ENCODE measurements at regions not wholly inside any gene's neighbourhood (a gene's known extent, or its start where the extent isn't known, plus 50 kb on each side); places are given as distances from the start of the nearest gene placed in this dataset.

GRCh38 chr9:88923653-88924288 is 67.5 kb upstream of the S1PR3 start:
- no peak for DNase-seq (ENCODE audit: low read depth)
- H3K4me3 ChIP-seq (ENCODE audit: low read depth, low read length), result no peak overlapping the region
- no peak for TF ChIP-seq CTCF (IDR thresholded peaks at IDR 0.05; ENCODE audit: insufficient read depth, low read length)

- no peak for DNase-seq (ENCODE audit: low read depth)
- TF ChIP-seq CTCF (IDR thresholded peaks at IDR 0.05; ENCODE audit: insufficient read depth, low read length), result no peak
- no peak overlapping the region for H3K4me3 ChIP-seq (ENCODE audit: low read depth, low read length)
These were observed 65.8 kb upstream of the S1PR3 start for GRCh38 chr9:88925481-88925880.

GRCh38 chr9:88926781-88927505 is 64.3 kb upstream of the S1PR3 start:
- DNase-seq (ENCODE audit: low read depth), result no peak
- no peak overlapping the region for H3K4me3 ChIP-seq (ENCODE audit: low read depth, low read length)
- TF ChIP-seq CTCF (IDR thresholded peaks at IDR 0.05; ENCODE audit: insufficient read depth, low read length), result no peak

GRCh38 chr9:88927510-88927909 is 63.8 kb upstream of the S1PR3 start:
- no peak for TF ChIP-seq CTCF (IDR thresholded peaks at IDR 0.05; ENCODE audit: insufficient read depth, low read length)
- H3K4me3 ChIP-seq (ENCODE audit: low read depth, low read length), result no peak overlapping the region
- no peak for DNase-seq (ENCODE audit: low read depth)

- TF ChIP-seq CTCF (IDR thresholded peaks at IDR 0.05; ENCODE audit: insufficient read depth, low read length), result no peak
- H3K4me3 ChIP-seq (ENCODE audit: low read depth, low read length), result no peak overlapping the region
These were observed 60.6 kb upstream of the S1PR3 start for GRCh38 chr9:88930716-88931115.

GRCh38 chr9:88932766-88933165 is 58.5 kb upstream of the S1PR3 start:
- no peak overlapping the region for H3K4me3 ChIP-seq (ENCODE audit: low read depth, low read length)
- DNase-seq (ENCODE audit: low read depth), result no peak
- no peak for TF ChIP-seq CTCF (IDR thresholded peaks at IDR 0.05; ENCODE audit: insufficient read depth, low read length)

More at GRCh38 chr9:88930716-88931115, 60.6 kb upstream of the S1PR3 start:
- DNase-seq (ENCODE audit: low read depth), result no peak

Measured in fibroblast of the aortic adventitia (primary cell).